ENCODE measurements at regions not wholly inside any gene's neighbourhood (a gene's known extent, or its start where the extent isn't known, plus 50 kb on each side); places are given as distances from the start of the nearest gene placed in this dataset.

- TF ChIP-seq POLR2A (IDR thresholded peaks at IDR 0.05): no peak
- TF ChIP-seq, protein P1, sequence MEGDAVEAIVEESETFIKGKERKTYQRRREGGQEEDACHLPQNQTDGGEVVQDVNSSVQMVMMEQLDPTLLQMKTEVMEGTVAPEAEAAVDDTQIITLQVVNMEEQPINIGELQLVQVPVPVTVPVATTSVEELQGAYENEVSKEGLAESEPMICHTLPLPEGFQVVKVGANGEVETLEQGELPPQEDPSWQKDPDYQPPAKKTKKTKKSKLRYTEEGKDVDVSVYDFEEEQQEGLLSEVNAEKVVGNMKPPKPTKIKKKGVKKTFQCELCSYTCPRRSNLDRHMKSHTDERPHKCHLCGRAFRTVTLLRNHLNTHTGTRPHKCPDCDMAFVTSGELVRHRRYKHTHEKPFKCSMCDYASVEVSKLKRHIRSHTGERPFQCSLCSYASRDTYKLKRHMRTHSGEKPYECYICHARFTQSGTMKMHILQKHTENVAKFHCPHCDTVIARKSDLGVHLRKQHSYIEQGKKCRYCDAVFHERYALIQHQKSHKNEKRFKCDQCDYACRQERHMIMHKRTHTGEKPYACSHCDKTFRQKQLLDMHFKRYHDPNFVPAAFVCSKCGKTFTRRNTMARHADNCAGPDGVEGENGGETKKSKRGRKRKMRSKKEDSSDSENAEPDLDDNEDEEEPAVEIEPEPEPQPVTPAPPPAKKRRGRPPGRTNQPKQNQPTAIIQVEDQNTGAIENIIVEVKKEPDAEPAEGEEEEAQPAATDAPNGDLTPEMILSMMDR (IDR thresholded peaks at IDR 0.05): no peak
Observed at GRCh38 chr1:30199563-30199962, 523.8 kb downstream of the MATN1 start.
